ENCODE measurements at regions not wholly inside any gene's neighbourhood (a gene's known extent, or its start where the extent isn't known, plus 50 kb on each side); places are given as distances from the start of the nearest gene placed in this dataset.

DNA sequence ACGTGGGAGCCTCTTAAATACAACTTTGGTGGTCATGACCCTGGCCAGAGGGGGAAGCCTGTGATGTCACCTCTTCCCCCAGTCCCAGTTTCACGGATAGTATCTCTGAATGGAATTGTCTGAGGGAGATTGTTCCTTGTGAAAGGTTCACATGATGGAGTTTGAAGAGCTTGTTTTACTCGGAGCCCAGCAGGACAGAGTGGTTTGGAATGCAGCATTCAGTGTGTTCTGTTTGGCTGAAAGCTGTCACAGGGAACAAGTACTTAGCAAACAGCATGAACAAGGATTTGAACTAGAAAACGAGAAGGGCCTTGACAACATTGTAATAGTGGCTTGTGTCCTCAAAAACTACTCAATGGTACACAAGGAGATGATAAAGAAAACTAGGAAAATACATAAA, 133.9 kb upstream of the CXorf66 start:
- no peaks in the 10 kb centered on the region for H3K27me3 ChIP-seq (ENCODE audit: insufficient read depth, low read length)
- no peaks in the 10 kb centered on the region for H3K9me2 ChIP-seq (ENCODE audit: insufficient read depth)
- H3K79me2 ChIP-seq (ENCODE audit: insufficient read depth, low read length): no peaks in the 10 kb centered on the region
- no peak for ATAC-seq
- no peak for DNase-seq (ENCODE audit: low read depth, low spot score)
- POLR2A ChIA-PET: no interaction called here
- BruUV-seq (replicated peaks): no TSS peak
- intact Hi-C loops (cut with micrococcal nuclease): no loop called here
- H3K4me1 ChIP-seq (ENCODE audit: control insufficient read depth in 1 of 2, insufficient read depth in 2 of 2, low read length in 2 of 2): no peaks in the 10 kb centered on the region
- TF ChIP-seq CEBPB (IDR thresholded peaks at IDR 0.05; ENCODE audit: low read depth): no peak
- TF ChIP-seq CTCF (IDR thresholded peaks at IDR 0.05 in 2 of 3, conservative IDR thresholded peaks at IDR 0.05 in 1 of 3; ENCODE audit: borderline replicate concordance in 1 of 3, insufficient read depth in 1 of 3, low read depth in 2 of 3, low read length in 2 of 3): no peak
- TF ChIP-seq ZNF274 (IDR thresholded peaks at IDR 0.05; ENCODE audit: low read depth, low read length): no peak
- TF ChIP-seq RAD21 (IDR thresholded peaks at IDR 0.05; ENCODE audit: low read depth): no peak
- no peak for TF ChIP-seq EZH2 (IDR thresholded peaks at IDR 0.05)
- TF ChIP-seq ZFX (IDR thresholded peaks at IDR 0.05): no peak
- TF ChIP-seq TCF7L2 (IDR thresholded peaks at IDR 0.05; ENCODE audit: borderline replicate concordance, extremely low read depth, insufficient read depth, insufficient read length): no peak
- no peak for TF ChIP-seq SIN3A (IDR thresholded peaks at IDR 0.05; ENCODE audit: low read depth)
- no peak for TF ChIP-seq JUND (IDR thresholded peaks at IDR 0.05)
- TF ChIP-seq SP1 (IDR thresholded peaks at IDR 0.05; ENCODE audit: low read depth): no peak
- no peak for TF ChIP-seq POLR2A (IDR thresholded peaks at IDR 0.05; ENCODE audit: borderline replicate concordance, extremely low read depth, insufficient read depth, insufficient read length)
- TF ChIP-seq EZH2phosphoT487 (IDR thresholded peaks at IDR 0.05; ENCODE audit: borderline replicate concordance): no peak
- TF ChIP-seq POLR2AphosphoS5 (IDR thresholded peaks at IDR 0.05; ENCODE audit: low read depth, low read length): no peak
- TF ChIP-seq MAX (IDR thresholded peaks at IDR 0.05): no peak
- no peak for TF ChIP-seq SRF (IDR thresholded peaks at IDR 0.05; ENCODE audit: low read depth)
- no peak for TF ChIP-seq ZBTB33 (IDR thresholded peaks at IDR 0.05; ENCODE audit: extremely low read depth, insufficient replicate concordance, low read length)
- TF ChIP-seq ATF3 (IDR thresholded peaks at IDR 0.05): no peak
- TF ChIP-seq REST (IDR thresholded peaks at IDR 0.05; ENCODE audit: low read depth): no peak
- no peak for TF ChIP-seq CBX3 (IDR thresholded peaks at IDR 0.05; ENCODE audit: low read depth)
- H3K27ac ChIP-seq (ENCODE audit: low read depth, low read length): no peak overlapping the region
- no peaks in the 10 kb centered on the region for H3K36me3 ChIP-seq (ENCODE audit: control insufficient read depth in 1 of 2, insufficient read depth in 2 of 2, low read length in 2 of 2)
- CTCF ChIA-PET: no interaction called here
- RAD21 ChIA-PET (ENCODE audit: low non-redundant PET in 1 of 2, low total read pairs in 2 of 2, uncharacterized antibody in 2 of 2, unreplicated experiment in 2 of 2): no interaction called here
- H2AFZ ChIP-seq (ENCODE audit: low read depth, low read length, poor library complexity, severe bottlenecking): no peak overlapping the region
- no peaks in the 10 kb centered on the region for H4K20me1 ChIP-seq (ENCODE audit: insufficient read depth)
- no peak overlapping the region for H3K4me2 ChIP-seq (ENCODE audit: low read length)
- no peaks in the 10 kb centered on the region for H3K9me3 ChIP-seq (ENCODE audit: control insufficient read depth in 1 of 2, insufficient read depth in 1 of 2, low read depth in 1 of 2, low read length in 2 of 2)
- H3K4me3 ChIP-seq (replicated peaks in 1 of 2; ENCODE audit: low read depth in 1 of 2, low read length in 2 of 2): no peak overlapping the region
- no peak overlapping the region for H3K9ac ChIP-seq (ENCODE audit: low read length)

Data from HCT116 (cell line).